SK-N-SH treated with all-trans-retinoic acid at 6 μM for 48 hours (cell line): ENCODE measurements at regions not wholly inside any gene's neighbourhood (a gene's known extent, or its start where the extent isn't known, plus 50 kb on each side); places are given as distances from the start of the nearest gene placed in this dataset.

ENCODE experiments used
- ATAC-seq: fragments of 200-7000 bp; cut with Tn5 transposase; 3 replicates; pipeline ENCODE4 v1.9.1; 2020; ENCODE audit warnings: mild to moderate bottlenecking, moderate library complexity
- ARNTL ChIP-seq: fragments of 450-650 bp; formaldehyde crosslinking; IDR thresholded peaks from 2 replicates; pipeline ENCODE4 v1.5.0; 2020; ENCODE audit warnings: low read depth, mild to moderate bottlenecking, moderate library complexity, borderline replicate concordance
- BACH2 ChIP-seq: fragments of 250-450 bp; sonication (Bioruptor Pico); IDR thresholded peaks from 2 replicates; pipeline ENCODE4 v1.9.0; 2021; ENCODE audit warnings: mild to moderate bottlenecking, borderline replicate concordance
- CSDC2 ChIP-seq: fragments of 250-450 bp; sonication (Bioruptor Pico); IDR thresholded peaks from 2 replicates; pipeline ENCODE4 v1.5.0; 2020; ENCODE audit warnings: mild to moderate bottlenecking, moderate library complexity
- ISL1 ChIP-seq: fragments of 250-450 bp; sonication (Bioruptor Pico); IDR thresholded peaks from 2 replicates; pipeline ENCODE4 v2.1.2; 2022; ENCODE audit warnings: mild to moderate bottlenecking, moderate library complexity
- PPARA ChIP-seq: fragments of 250-450 bp; sonication (Bioruptor Pico); IDR thresholded peaks from 2 replicates; pipeline ENCODE4 v1.5.0; 2020; ENCODE audit warnings: mild to moderate bottlenecking, borderline replicate concordance
- RARB ChIP-seq: fragments of 250-450 bp; sonication (Bioruptor Pico); IDR thresholded peaks from 2 replicates; pipeline ENCODE4 v1.8.0; 2021; ENCODE audit warnings: mild to moderate bottlenecking, moderate library complexity
- SNAI2 ChIP-seq: fragments of 250-450 bp; sonication (Bioruptor Pico); IDR thresholded peaks from 2 replicates; pipeline ENCODE4 v1.5.0; 2020; ENCODE audit warnings: mild to moderate bottlenecking, moderate library complexity
- TCF4 ChIP-seq: fragments of 250-450 bp; sonication (Bioruptor Pico); IDR thresholded peaks from 2 replicates; pipeline ENCODE4 v1.8.0; 2021; ENCODE audit warnings: mild to moderate bottlenecking, moderate library complexity, borderline replicate concordance
- ZC3H10 ChIP-seq: fragments of 250-450 bp; sonication (Bioruptor Pico); IDR thresholded peaks from 2 replicates; pipeline ENCODE4 v1.5.1; 2021; ENCODE audit warnings: mild to moderate bottlenecking, moderate library complexity
- ZFP3 ChIP-seq: fragments of 250-450 bp; sonication (Bioruptor Pico); IDR thresholded peaks from 2 replicates; pipeline ENCODE4 v1.5.0; 2020; ENCODE audit warnings: mild to moderate bottlenecking, moderate library complexity
- ZFP30 ChIP-seq: fragments of 450-650 bp; formaldehyde crosslinking; IDR thresholded peaks from 2 replicates; pipeline ENCODE4 v1.5.0; 2022; ENCODE audit warnings: mild to moderate bottlenecking, moderate library complexity
- ZNF565 ChIP-seq: fragments of 450-650 bp; formaldehyde crosslinking; conservative IDR thresholded peaks from 2 replicates; pipeline ENCODE4 v1.5.0; 2020; ENCODE audit warnings: low read depth, mild to moderate bottlenecking, moderate library complexity
- ZNF70 ChIP-seq: fragments of 450-650 bp; formaldehyde crosslinking; IDR thresholded peaks from 2 replicates; pipeline ENCODE4 v1.5.0; 2020; ENCODE audit warnings: mild to moderate bottlenecking, moderate library complexity
- ZNF8 ChIP-seq: fragments of 450-650 bp; formaldehyde crosslinking; IDR thresholded peaks from 2 replicates; pipeline ENCODE4 v1.5.0; 2020; ENCODE audit warnings: mild to moderate bottlenecking, moderate library complexity
- TF ChIP-seq, protein P1 (sequence below): fragments of 250-450 bp; sonication (Bioruptor Pico); IDR thresholded peaks from 2 replicates; pipeline ENCODE4 v1.8.0; 2021; ENCODE audit warnings: low read depth, mild to moderate bottlenecking, moderate library complexity, borderline replicate concordance
- TF ChIP-seq, protein P2 (sequence below): fragments of 250-450 bp; sonication (Bioruptor Pico); IDR thresholded peaks from 2 replicates; pipeline ENCODE4 v1.8.0; 2020; ENCODE audit warnings: mild to moderate bottlenecking, moderate library complexity, borderline replicate concordance
- TF ChIP-seq, protein P3 (sequence below): fragments of 250-450 bp; sonication (Bioruptor Pico); IDR thresholded peaks from 2 replicates; pipeline ENCODE4 v1.5.1; 2021; ENCODE audit warnings: mild to moderate bottlenecking, moderate library complexity
- TF ChIP-seq, protein P4 (sequence below): fragments of 250-450 bp; sonication (Bioruptor Pico); IDR thresholded peaks from 2 replicates; pipeline ENCODE4 v1.5.0; 2020; ENCODE audit warnings: mild to moderate bottlenecking, moderate library complexity
- TF ChIP-seq, protein P5 (sequence below): fragments of 250-450 bp; sonication (Bioruptor Pico); IDR thresholded peaks from 2 replicates; pipeline ENCODE4 v1.5.1; 2020; ENCODE audit warnings: low read depth, mild to moderate bottlenecking, moderate library complexity

DNA sequence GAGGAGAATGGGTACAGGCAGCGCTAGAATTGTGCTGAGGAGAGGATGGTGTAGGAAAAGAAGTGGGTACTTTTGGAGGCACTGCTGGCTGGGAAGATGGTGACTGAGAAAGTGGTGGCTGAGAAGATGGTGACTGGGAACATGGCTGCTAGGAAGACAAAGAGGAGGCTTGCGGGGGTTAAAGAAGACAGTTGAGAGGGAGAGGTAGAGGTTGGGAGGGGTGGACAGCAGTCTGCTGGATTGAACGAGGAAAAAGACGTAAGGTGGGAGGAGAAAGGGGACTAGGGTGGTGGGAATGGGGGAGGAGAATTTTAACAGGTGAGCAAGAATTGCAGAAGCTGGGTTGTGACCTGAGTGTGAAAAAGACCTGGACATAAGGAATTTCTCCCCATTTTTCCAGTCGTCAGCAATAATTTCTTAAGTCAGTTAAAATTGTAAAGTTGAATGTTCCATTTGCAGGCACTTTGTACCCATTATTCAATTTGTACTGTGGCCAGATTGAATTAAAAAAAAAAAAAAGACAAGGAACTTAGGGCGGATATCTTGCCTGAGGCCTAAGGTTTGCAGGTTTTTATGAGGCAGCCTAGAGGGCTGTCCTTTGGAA lies 2450.0 kb downstream of the TP53TG3F start:
- TF ChIP-seq ZNF70 (CRISPR knock-in tag), result no peak
- TF ChIP-seq, protein P1, sequence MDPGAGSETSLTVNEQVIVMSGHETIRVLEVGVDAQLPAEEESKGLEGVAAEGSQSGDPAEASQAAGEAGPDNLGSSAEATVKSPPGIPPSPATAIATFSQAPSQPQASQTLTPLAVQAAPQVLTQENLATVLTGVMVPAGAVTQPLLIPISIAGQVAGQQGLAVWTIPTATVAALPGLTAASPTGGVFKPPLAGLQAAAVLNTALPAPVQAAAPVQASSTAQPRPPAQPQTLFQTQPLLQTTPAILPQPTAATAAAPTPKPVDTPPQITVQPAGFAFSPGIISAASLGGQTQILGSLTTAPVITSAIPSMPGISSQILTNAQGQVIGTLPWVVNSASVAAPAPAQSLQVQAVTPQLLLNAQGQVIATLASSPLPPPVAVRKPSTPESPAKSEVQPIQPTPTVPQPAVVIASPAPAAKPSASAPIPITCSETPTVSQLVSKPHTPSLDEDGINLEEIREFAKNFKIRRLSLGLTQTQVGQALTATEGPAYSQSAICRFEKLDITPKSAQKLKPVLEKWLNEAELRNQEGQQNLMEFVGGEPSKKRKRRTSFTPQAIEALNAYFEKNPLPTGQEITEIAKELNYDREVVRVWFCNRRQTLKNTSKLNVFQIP (CRISPR knock-in tag), result no peak
- TF ChIP-seq BACH2, result no peak
- TF ChIP-seq ZFP30 (CRISPR knock-in tag), result no peak
- no peak for TF ChIP-seq ZFP3 (CRISPR knock-in tag)
- TF ChIP-seq, protein P2, sequence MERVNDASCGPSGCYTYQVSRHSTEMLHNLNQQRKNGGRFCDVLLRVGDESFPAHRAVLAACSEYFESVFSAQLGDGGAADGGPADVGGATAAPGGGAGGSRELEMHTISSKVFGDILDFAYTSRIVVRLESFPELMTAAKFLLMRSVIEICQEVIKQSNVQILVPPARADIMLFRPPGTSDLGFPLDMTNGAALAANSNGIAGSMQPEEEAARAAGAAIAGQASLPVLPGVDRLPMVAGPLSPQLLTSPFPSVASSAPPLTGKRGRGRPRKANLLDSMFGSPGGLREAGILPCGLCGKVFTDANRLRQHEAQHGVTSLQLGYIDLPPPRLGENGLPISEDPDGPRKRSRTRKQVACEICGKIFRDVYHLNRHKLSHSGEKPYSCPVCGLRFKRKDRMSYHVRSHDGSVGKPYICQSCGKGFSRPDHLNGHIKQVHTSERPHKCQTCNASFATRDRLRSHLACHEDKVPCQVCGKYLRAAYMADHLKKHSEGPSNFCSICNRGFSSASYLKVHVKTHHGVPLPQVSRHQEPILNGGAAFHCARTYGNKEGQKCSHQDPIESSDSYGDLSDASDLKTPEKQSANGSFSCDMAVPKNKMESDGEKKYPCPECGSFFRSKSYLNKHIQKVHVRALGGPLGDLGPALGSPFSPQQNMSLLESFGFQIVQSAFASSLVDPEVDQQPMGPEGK (CRISPR knock-in tag), result no peak
- TF ChIP-seq, protein P3, sequence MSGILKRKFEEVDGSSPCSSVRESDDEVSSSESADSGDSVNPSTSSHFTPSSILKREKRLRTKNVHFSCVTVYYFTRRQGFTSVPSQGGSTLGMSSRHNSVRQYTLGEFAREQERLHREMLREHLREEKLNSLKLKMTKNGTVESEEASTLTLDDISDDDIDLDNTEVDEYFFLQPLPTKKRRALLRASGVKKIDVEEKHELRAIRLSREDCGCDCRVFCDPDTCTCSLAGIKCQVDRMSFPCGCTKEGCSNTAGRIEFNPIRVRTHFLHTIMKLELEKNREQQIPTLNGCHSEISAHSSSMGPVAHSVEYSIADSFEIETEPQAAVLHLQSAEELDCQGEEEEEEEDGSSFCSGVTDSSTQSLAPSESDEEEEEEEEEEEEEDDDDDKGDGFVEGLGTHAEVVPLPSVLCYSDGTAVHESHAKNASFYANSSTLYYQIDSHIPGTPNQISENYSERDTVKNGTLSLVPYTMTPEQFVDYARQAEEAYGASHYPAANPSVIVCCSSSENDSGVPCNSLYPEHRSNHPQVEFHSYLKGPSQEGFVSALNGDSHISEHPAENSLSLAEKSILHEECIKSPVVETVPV (CRISPR knock-in tag), result no peak
- TF ChIP-seq PPARA (CRISPR knock-in tag), result no peak
- TF ChIP-seq CSDC2 (CRISPR knock-in tag), result no peak
- TF ChIP-seq, protein P4, sequence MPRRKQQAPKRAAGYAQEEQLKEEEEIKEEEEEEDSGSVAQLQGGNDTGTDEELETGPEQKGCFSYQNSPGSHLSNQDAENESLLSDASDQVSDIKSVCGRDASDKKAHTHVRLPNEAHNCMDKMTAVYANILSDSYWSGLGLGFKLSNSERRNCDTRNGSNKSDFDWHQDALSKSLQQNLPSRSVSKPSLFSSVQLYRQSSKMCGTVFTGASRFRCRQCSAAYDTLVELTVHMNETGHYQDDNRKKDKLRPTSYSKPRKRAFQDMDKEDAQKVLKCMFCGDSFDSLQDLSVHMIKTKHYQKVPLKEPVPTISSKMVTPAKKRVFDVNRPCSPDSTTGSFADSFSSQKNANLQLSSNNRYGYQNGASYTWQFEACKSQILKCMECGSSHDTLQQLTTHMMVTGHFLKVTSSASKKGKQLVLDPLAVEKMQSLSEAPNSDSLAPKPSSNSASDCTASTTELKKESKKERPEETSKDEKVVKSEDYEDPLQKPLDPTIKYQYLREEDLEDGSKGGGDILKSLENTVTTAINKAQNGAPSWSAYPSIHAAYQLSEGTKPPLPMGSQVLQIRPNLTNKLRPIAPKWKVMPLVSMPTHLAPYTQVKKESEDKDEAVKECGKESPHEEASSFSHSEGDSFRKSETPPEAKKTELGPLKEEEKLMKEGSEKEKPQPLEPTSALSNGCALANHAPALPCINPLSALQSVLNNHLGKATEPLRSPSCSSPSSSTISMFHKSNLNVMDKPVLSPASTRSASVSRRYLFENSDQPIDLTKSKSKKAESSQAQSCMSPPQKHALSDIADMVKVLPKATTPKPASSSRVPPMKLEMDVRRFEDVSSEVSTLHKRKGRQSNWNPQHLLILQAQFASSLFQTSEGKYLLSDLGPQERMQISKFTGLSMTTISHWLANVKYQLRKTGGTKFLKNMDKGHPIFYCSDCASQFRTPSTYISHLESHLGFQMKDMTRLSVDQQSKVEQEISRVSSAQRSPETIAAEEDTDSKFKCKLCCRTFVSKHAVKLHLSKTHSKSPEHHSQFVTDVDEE, result no peak
- no peak for TF ChIP-seq ARNTL (CRISPR knock-in tag)
- TF ChIP-seq SNAI2 (CRISPR knock-in tag), result no peak
- TF ChIP-seq RARB (CRISPR knock-in tag), result no peak
- TF ChIP-seq, protein P5, sequence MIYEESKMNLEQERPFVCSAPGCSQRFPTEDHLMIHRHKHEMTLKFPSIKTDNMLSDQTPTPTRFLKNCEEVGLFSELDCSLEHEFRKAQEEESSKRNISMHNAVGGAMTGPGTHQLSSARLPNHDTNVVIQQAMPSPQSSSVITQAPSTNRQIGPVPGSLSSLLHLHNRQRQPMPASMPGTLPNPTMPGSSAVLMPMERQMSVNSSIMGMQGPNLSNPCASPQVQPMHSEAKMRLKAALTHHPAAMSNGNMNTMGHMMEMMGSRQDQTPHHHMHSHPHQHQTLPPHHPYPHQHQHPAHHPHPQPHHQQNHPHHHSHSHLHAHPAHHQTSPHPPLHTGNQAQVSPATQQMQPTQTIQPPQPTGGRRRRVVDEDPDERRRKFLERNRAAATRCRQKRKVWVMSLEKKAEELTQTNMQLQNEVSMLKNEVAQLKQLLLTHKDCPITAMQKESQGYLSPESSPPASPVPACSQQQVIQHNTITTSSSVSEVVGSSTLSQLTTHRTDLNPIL (CRISPR knock-in tag), result no peak
- no peak for TF ChIP-seq TCF4
- no peak for TF ChIP-seq ZC3H10 (CRISPR knock-in tag)
- TF ChIP-seq ISL1 (CRISPR knock-in tag), result no peak
- no peak for TF ChIP-seq ZNF565 (CRISPR knock-in tag)
- no peak for TF ChIP-seq ZNF8 (CRISPR knock-in tag)
- TF ChIP-seq, all 23 proteins: peak for 0
- no peak for ATAC-seq

DNA sequence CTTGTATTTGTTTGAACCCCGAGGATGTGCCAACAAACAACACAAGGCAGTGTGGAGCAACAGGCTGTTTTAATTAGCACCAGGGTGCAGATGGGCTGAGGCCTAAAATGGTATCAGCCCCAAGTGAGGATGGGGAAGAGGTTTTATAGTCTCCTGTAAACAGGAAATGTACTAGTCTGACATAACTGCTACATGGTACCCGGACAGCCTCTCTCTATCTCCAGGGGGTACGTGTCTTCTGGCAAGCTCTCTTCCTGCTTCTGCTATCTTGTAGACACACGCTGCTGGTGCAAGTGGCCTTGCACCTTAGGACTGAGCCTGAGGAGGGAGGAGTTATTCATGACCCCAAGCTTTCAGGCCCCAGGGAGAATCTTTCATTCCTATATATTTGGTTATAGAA lies 2451.0 kb downstream of the TP53TG3F start:
- ATAC-seq, result no peak
- no peak for TF ChIP-seq ARNTL (CRISPR knock-in tag)
- no peak for TF ChIP-seq ZC3H10 (CRISPR knock-in tag)
- TF ChIP-seq, protein P1 (CRISPR knock-in tag), result no peak
- no peak for TF ChIP-seq PPARA (CRISPR knock-in tag)
- no peak for TF ChIP-seq ZNF8 (CRISPR knock-in tag)
